ENCODE measurements at regions not wholly inside any gene's neighbourhood (a gene's known extent, or its start where the extent isn't known, plus 50 kb on each side); places are given as distances from the start of the nearest gene placed in this dataset.
A peak's percentile ranks its signal among the peaks of the same experiment; 100 is the strongest.

DNA sequence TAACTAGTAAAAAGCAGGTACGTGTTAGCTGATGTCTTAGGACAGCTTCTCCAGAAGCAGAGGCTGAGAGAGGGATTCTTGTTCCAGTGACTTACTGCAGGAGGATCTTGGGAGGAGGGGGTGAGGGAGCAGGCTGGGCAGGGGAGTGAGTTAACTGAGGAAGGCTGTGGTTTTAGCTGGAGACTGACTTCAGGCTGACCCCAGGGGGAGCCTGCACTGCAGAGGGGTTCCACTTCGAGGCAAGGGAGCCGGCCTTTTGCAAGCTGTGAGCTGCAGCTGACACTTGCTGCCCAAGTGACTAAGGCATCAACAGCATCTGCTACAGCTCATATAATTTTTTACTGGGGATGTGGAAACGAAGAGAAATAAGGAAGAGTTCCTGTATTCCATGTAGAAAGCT is 50.4 kb upstream of the SOD1 start:
- no peak overlapping the region for H3K4me3 ChIP-seq (ENCODE audit: low read depth, low read length)
- DNase-seq (ENCODE audit: low read depth) = no peak
- TF ChIP-seq, protein P1, sequence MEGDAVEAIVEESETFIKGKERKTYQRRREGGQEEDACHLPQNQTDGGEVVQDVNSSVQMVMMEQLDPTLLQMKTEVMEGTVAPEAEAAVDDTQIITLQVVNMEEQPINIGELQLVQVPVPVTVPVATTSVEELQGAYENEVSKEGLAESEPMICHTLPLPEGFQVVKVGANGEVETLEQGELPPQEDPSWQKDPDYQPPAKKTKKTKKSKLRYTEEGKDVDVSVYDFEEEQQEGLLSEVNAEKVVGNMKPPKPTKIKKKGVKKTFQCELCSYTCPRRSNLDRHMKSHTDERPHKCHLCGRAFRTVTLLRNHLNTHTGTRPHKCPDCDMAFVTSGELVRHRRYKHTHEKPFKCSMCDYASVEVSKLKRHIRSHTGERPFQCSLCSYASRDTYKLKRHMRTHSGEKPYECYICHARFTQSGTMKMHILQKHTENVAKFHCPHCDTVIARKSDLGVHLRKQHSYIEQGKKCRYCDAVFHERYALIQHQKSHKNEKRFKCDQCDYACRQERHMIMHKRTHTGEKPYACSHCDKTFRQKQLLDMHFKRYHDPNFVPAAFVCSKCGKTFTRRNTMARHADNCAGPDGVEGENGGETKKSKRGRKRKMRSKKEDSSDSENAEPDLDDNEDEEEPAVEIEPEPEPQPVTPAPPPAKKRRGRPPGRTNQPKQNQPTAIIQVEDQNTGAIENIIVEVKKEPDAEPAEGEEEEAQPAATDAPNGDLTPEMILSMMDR (IDR thresholded peaks at IDR 0.05; ENCODE audit: control insufficient read depth, extremely low read depth, insufficient read depth) = no peak

GRCh38 chr21:31607791-31608190 is 51.7 kb upstream of the SOD1 start:
- TF ChIP-seq, protein P1 (IDR thresholded peaks at IDR 0.05; ENCODE audit: control insufficient read depth, extremely low read depth, insufficient read depth) = no peak
- no peak overlapping the region for H3K4me3 ChIP-seq (ENCODE audit: low read depth, low read length)
- no peak for DNase-seq (ENCODE audit: low read depth)

GRCh38 chr21:31606081-31606874 is 53.2 kb upstream of the SOD1 start:
- TF ChIP-seq, protein P1 (IDR thresholded peaks at IDR 0.05; ENCODE audit: control insufficient read depth, extremely low read depth, insufficient read depth) = no peak
- no peak overlapping the region for H3K4me3 ChIP-seq (ENCODE audit: low read depth, low read length)
- DNase-seq (ENCODE audit: low read depth) = no peak

- peak; percentile 15 for DNase-seq (ENCODE audit: low read depth)
- no peak overlapping the region for H3K4me3 ChIP-seq (ENCODE audit: low read depth, low read length)
- TF ChIP-seq, protein P1 (IDR thresholded peaks at IDR 0.05; ENCODE audit: control insufficient read depth, extremely low read depth, insufficient read depth) = peak; percentile 89
Measured at GRCh38 chr21:31604591-31605190, 54.8 kb upstream of the SOD1 start.

- TF ChIP-seq, protein P1 (IDR thresholded peaks at IDR 0.05; ENCODE audit: control insufficient read depth, extremely low read depth, insufficient read depth) = no peak
- no peak for DNase-seq (ENCODE audit: low read depth)
- no peak overlapping the region for H3K4me3 ChIP-seq (ENCODE audit: low read depth, low read length)
Measured at GRCh38 chr21:31599563-31599962, 59.9 kb upstream of the SOD1 start.

- no peak for DNase-seq (ENCODE audit: low read depth)
- no peak overlapping the region for H3K4me3 ChIP-seq (ENCODE audit: low read depth, low read length)
- TF ChIP-seq, protein P1 (IDR thresholded peaks at IDR 0.05; ENCODE audit: control insufficient read depth, extremely low read depth, insufficient read depth) = no peak
Measured at GRCh38 chr21:31599013-31599412, 60.5 kb upstream of the SOD1 start.

All from LNCaP clone FGC (cell line).